Astrocyte of the cerebellum (primary cell): ENCODE measurements at regions not wholly inside any gene's neighbourhood (a gene's known extent, or its start where the extent isn't known, plus 50 kb on each side); places are given as distances from the start of the nearest gene placed in this dataset.

Experiments
- DNase-seq: peaks from one replicate; pipeline ENCODE4 v3.0.0-alpha.2; 2011; ENCODE audit warnings: low read depth
- H3K4me3 ChIP-seq: 2 replicates; pipeline ENCODE4 v1.5.1; 2011; ENCODE audit warnings: mild to moderate bottlenecking, low read depth, low read length, moderate library complexity
- in situ Hi-C: cut with HindIII; loops from 2 replicates; pipeline ENCODE4 v1.10.0; 2017; ENCODE audit warnings: low sequenced_read_pairs
- TF ChIP-seq, protein P1 (sequence below): IDR thresholded peaks from 2 replicates; pipeline ENCODE4 v1.5.1; 2012; ENCODE audit warnings: low read length, low read depth, moderate library complexity, mild to moderate bottlenecking; ENCODE audit errors: missing control alignments

DNA sequence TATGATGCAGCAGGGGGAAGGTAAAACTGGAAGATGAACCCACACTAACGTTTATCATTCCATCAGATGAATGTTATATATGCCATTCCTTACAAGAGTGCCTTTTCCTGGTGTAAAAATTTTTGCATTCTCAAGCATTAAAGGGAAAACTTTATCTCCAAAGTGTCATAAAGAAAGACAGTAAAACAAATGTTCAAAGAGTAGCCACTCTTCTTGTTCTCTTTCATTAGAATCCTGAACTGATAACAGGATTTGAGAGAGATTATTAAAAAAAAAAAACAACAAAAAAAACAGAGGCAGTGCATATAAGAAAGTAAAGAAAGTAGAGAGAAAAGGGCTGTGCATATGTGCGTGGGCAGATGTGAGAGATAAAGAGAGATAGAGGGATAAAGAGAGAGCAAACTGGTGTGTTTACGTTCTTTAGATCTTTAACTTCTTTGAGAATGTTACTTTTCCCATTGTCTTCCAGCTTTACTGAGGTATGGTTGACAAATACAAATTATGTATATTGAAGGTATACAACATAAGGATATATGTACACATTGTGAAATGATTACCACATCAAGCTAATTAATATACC is 275.4 kb downstream of the HS3ST1 start:
- in situ Hi-C loops: no loop called here
- DNase-seq: no peak
- TF ChIP-seq, protein P1, sequence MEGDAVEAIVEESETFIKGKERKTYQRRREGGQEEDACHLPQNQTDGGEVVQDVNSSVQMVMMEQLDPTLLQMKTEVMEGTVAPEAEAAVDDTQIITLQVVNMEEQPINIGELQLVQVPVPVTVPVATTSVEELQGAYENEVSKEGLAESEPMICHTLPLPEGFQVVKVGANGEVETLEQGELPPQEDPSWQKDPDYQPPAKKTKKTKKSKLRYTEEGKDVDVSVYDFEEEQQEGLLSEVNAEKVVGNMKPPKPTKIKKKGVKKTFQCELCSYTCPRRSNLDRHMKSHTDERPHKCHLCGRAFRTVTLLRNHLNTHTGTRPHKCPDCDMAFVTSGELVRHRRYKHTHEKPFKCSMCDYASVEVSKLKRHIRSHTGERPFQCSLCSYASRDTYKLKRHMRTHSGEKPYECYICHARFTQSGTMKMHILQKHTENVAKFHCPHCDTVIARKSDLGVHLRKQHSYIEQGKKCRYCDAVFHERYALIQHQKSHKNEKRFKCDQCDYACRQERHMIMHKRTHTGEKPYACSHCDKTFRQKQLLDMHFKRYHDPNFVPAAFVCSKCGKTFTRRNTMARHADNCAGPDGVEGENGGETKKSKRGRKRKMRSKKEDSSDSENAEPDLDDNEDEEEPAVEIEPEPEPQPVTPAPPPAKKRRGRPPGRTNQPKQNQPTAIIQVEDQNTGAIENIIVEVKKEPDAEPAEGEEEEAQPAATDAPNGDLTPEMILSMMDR: no peak

DNA sequence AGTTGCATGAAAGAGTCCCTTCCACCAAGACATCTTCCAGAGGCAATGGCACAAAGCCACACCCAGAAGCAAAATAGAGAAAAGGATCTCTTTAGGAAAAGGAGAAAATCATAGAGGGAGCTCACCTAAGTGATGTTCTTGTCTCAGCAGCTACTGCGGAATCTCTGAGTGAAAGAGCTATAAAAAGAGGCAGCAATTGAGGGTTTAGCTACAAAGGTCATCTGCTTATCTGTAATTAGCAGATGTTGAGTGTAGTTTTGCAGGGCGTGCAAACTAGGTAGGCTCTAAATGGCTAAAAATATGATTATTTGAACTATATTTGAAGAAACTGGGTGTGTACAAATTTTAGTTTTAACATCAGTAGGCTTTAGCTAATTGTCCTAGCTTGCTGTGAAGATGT is 276.0 kb downstream of the HS3ST1 start:
- no peak overlapping the region for H3K4me3 ChIP-seq
- TF ChIP-seq, protein P1: no peak
- no peak for DNase-seq
- in situ Hi-C loops: no loop called here

More for the DNA sequence above, 275.4 kb downstream of the HS3ST1 start:
- no peak overlapping the region for H3K4me3 ChIP-seq

DNA sequence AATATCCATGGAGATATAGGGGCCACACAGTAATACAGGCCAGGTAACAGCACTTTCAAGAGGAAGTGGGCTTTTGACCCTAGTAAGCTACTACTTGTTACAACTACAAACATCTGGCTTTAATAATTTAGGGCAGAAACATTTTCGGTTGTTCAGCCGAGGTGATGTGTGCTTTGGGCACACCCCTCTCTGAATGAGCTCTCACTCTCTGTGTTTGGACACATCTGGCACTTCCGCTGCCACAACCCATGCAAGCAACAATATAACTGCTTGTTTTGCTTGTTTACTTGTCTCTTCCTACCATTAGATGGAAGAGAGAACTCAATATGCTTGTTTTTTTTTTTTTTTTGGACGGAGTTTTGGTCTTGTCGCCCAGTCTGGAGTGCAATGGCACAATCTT is 277.2 kb downstream of the HS3ST1 start:
- TF ChIP-seq, protein P1: no peak
- no peak for DNase-seq
- H3K4me3 ChIP-seq: no peak overlapping the region
- in situ Hi-C loops: no loop called here

DNA sequence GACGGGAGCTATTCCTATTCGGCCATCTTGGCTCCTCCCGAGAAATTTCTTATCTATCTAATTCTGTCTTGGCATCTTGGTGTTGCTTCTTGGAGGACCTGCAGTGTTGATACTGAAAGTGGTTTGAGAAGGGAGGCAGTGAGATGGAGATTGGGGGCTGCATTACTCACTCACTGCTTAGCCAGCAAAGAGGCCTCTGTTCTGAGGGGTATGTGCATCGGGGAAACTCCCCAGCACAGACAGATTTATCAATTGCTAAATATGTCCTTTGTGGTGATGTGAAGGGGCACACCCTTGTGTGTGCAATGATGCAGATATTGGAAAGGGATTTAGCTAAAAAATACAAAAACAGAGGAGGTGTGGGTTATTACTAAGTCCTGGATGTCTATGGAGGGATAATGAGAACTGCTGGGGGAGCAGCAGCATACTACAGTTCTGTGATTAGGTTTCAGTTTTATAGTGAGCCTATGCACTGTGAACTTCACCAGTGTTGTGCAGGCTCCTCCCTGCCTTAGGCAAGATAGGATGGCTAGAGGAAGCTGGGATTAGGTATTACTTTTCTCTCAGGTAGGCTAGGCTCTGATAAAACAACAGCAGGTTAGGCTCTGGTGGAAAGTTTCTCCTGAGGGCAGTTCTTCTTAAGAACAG is 279.0 kb downstream of the HS3ST1 start:
- DNase-seq: no peak
- in situ Hi-C loops: no loop called here
- TF ChIP-seq, protein P1: no peak
- no peak overlapping the region for H3K4me3 ChIP-seq

DNA sequence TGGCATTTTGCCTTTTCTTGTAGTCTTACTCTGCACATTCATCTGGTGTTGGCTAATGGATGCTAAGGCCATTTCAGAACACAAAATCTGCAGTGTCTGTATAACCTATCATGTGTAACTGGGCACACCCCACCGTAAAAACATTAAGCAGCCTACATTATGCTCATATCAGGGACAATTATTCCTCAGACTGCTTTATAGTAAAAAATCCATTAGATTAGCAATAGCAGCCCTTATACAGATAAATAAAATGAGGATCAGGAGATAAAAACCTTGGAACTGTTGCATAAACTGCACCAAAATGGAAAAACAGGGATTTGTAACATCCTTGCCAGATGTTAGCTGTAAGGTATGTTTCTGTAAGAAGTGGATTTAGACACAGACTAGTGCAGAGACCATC is 288.8 kb downstream of the HS3ST1 start:
- no peak for DNase-seq
- no peak overlapping the region for H3K4me3 ChIP-seq
- TF ChIP-seq, protein P1: no peak
- in situ Hi-C loops: no loop called here

DNA sequence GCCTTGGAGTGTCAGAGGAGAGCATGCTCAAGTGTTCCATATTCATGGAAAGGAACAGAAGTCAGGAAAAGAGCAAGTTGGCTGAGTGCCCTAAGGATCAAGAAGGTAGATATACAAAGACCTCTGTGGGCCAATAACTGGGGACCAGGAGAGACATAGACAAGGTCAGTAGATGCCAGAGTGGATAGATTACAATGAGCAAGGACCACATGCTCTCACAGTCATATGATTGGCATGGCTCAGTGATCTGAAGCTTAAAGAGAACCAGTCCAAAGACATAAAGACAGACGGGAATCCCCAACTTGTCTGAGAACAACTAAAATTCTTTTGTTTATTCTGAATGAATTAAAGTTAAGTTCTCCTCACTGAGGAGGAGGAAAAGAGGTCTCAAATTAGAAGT is 289.7 kb downstream of the HS3ST1 start:
- no peak for DNase-seq
- H3K4me3 ChIP-seq: no peak overlapping the region
- in situ Hi-C loops: no loop called here
- TF ChIP-seq, protein P1: no peak
